GM19035 (cell line): ENCODE measurements at regions not wholly inside any gene's neighbourhood (a gene's known extent, or its start where the extent isn't known, plus 50 kb on each side); places are given as distances from the start of the nearest gene placed in this dataset.

Source experiments
- ATAC-seq: cut with Tn5 transposase; IDR thresholded peaks from one replicate; pipeline ENCODE4 v1.9.1; 2021; ENCODE audit not compliant: unreplicated experiment

DNA sequence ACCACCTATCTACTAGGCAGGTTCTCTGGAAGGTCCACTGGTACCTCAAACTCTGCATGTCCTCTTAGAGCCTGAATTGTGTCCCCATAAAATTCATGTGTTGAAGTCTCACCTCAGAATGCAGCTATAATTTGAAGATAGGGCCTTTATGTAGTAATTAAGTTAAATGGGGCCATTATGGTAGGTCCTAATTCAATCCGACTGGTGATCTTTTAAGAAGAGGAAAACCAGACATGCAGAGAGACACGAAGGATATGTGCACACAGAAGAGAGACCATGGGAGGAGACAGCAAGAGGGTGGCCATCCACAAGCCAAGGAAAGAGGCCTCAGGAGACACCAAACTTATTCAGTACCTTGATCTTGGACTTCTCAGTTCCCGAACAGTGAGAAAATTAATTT lies 345.4 kb downstream of the ENC1 start:
- no peak for ATAC-seq

DNA sequence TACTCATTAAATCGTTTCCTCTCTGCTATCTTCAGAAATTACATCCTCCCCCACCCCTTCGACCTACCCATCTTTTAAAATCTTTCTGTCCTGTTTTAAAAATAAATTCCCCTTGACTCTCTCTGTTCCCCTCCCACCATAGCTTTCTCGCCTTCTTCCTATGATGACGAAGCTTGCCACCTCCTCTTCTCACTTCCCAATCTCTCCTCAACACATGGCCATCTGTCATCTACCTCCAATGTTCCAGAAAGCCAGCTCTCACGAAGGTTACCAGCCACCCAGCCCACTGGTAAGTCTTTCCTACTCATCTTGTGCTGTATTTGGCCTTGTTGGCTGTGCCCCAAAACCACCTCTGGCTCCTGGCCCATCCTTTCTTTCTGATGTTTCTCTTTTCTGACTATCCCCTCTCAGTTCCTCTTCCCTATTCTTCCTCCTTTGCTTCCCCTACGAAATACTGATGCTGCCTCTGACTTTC lies 346.3 kb downstream of the ENC1 start:
- ATAC-seq, result no peak

DNA sequence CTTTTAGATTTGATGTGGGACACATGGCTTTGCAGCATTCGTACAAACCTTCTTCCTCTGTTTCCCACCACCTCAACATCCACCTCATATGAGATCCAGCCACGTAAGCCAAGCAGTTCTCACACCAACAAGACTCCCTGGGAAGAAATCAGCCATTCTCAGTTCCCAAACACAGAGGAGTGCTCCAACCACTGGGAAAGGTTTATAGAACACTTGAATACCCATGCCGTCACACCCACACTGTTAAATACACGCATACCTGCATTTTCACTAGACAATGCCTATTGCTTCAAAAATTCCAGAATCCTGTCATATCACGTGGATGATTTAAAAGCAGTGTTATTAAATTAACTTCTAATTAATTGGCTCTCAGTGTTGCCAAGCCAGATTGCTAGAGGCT lies 347.3 kb downstream of the ENC1 start:
- no peak for ATAC-seq

DNA sequence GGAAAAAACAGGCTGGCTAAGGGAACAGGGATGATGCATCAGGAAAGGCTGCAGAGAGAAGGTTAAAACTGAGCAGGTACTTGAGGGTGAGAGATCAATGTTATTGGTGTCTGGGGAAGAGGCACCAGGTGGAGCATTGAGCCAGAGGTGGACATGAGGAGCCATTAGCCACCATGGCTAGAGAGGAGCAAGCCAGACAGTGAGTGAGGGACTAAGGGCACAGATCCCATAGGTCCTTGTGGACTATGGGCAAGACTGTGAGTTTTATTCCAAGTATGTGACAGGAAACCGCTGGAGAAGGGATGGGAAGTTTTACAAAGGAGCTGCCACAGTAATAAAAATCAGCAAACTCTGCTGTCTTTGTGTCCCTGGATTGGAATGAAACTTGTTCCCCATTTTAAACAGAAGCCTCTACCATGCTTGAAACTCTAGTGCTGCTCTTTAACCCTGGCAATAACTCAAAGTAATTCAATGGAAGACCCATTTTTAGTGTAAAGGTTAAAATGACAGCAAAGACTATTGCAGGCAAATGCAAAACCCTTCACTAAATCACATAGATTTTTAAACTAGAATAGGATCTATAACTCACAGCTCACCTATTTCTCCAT lies 349.8 kb downstream of the ENC1 start:
- ATAC-seq, result no peak

DNA sequence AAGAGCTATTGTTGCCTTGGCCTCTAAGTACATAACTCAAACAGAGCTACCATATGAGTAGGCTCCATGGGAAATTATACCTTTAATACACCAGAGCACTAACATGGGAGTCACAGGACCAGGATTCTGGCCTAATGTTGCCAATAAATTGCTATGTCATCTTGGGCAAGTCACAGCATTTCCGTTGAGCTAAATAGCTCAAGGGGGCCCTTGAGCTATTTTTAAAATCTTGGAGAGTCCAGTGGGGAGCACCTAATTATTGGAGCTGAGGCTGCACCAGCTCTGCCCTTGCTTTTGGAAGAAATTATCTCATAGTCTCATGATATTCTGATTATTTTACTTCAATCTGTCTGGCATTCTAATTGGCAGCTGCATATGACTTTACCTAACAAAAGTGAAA lies 350.8 kb downstream of the ENC1 start:
- no peak for ATAC-seq

DNA sequence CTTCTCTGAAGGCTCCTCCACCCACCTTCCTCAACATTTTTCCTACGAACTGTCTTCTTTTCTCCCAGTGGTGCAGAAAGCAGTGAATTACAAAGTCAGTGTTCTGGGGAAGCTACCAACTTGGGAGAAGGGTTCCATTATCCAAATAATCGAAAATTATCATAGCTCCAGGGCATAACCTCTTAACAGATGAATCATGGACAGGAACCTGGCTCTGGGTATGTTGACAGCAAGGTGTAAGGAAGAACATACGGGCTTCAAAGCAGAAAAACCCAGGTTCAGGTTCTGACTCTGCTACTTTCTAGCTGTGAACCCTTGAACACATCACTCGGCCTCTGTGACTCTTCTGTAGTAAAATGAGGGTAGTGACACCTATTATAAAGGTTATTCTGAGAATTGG lies 351.3 kb downstream of the ENC1 start:
- ATAC-seq, result no peak

DNA sequence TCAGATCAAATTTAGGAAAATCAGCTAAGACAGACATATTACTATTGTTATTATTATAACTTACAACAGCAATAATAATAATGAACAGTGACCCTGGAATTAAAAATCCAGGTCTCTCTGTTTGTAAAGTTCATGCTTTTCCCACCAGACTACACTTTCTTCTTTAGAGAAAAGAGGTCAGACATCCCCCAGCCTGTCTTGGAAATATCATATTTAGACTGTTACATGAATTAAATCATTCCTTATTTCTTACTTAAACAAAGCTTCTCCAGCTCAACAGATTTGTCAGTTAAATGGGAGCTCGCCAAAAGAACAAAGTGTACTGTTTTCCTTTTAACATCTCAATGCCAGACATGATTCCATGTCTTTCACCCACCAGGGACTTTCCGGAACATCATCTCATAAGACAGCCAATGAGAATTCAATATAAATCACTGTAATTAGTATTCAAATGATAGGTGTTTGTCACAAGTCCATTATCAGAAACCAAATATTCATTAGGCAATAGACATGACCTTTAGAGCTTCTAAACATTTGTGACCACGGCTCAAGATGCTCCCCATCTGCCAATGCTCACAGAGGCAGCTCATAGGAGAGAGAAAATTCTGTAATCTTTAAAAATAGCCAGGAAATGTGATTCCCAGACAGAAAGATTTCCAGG lies 351.9 kb downstream of the ENC1 start:
- ATAC-seq, result no peak

DNA sequence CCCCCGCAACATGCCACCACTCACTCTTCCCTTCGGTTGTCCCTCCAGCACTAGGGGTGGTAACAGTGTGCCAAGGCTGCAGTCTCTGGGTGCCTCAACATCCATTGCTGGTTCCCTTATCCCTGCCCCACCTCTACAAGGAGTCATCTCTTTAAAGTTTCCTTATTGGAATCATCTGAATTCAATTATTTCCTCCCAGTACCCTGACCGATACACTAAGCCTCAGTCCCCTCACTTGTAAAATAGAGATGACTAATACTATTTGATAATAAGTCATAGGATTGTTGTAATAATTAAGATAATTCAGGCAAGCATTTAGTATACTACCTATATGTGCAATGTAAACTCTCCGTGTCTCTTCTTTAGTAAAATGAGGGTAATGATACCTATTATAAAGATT lies 352.5 kb downstream of the ENC1 start:
- no peak for ATAC-seq

DNA sequence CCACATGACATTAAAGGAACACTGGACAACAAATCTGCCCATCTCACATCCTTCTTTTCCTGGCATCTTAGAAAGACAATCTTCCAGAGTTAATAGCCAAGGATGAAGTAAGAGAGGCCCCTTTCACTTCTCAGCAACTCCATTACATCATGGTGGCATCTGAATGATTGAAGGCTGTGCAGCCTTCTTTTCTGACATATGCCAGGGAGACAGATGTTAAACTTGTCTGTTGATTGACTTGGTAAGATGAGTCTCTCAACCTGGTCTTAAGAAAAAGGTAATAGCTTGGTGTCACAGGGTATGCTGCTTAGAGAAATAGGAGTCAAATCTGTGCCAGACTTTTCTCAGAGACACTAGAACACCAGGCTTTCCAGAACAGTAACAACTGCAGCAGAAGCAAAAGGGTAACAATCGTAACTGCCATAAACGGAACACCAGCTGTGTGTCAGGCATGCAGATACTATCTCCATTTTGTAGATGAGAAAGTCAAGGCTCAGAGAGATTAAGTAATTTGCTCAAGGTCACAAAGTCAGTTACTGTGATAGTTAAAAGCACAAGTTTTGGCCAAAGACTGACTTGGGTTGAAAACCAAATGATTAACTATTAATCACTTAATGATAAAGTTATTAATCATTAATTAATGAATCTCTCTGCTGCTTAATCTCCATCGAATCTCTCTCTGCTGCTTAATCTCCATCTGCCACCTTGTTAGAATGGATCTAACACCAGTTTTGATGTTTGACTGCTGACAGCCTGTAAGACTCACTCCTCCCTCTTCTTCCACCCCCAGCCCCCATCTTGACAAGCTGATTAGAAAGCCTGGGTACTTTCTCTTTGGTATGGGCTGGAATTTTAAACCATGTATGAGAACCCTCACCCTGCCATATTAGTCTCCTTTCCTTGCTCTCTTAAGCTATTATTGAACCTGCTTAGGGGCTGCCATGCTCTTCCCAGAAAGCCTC lies 353.5 kb downstream of the ENC1 start:
- no peak for ATAC-seq

DNA sequence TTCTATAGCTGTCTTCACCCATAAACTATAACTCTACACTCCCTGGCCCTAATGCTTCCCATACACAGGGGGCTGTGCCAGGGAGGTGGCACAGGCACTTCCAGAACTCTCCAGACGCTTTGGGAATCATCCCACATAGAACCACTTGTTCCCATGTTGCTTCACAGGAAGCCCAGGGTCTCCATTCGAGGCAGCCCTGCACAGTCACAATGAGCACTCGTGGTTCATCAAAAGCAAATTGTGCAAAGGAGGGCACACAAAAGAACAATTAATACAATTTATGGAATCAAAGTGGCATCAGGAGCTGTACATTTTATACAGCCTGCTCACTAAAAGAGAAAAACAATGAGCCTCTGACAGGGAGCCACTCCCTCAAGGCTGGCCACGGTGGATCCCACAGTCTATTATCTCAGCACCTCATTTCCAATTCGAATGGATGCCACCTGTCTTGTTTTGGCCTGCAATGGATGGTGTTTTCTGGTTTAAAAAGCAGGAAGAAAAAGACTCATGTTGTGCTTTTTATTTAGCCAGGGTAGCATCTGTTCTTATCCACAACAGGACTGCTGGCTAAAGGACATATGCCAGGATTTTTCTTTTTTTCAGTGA lies 354.8 kb downstream of the ENC1 start:
- ATAC-seq, result no peak

DNA sequence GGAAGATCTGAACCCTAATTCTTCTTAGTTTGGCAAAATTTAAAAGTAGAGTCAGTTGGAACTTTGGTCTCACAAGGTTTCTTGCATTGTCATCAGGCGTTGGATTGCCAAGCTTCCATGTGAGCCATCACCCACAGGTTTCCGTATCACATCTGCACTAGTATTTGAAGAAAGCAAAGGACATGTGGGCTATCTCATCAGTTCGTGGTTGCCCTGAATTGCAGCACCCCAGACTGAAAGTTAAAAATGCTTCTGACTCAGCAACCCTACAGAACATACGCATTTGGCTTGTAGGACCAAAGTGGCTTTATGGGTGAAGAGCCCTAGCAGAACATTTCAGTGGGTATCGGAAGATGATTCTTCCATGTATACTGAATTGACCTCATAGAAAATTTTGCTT lies 358.0 kb downstream of the ENC1 start:
- ATAC-seq, result no peak

DNA sequence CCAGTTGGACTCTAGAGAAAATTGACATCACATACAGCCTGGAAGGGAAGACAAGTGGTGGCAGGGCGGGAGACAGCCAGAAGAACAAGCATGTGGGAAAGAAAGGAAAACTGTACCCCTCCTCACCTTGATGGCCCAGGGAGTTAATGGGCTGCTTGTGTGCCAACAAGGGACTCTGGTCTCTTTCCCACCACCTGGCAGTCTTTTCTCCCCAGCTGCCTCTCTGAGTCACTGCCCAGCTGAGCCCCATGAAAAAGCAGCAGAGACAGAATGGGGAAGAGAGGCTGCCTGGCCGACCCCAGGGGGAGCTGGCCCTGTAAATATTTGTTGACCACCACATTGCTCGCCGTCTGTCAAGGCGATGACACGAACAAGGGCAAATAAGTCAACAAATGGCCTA lies 359.4 kb downstream of the ENC1 start:
- no peak for ATAC-seq

DNA sequence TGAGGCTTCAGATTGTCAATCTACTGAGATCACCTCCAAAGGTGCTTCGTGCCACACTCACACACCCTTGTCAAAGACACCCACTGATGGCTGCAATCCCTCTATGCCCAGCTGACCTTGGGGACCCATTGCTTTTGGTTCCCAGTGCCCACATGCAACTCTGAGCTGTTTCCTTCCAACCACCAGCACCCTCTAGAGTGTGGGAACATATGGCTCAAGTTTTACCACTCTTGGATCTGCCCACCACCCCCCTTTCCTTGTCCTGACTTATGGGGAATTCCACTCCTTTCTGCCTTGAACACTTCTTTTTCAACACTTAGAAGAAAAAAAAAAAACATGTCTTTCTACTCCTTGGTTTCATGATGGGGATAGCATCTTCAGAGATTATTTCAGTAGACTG lies 360.2 kb downstream of the ENC1 start:
- ATAC-seq, result no peak

DNA sequence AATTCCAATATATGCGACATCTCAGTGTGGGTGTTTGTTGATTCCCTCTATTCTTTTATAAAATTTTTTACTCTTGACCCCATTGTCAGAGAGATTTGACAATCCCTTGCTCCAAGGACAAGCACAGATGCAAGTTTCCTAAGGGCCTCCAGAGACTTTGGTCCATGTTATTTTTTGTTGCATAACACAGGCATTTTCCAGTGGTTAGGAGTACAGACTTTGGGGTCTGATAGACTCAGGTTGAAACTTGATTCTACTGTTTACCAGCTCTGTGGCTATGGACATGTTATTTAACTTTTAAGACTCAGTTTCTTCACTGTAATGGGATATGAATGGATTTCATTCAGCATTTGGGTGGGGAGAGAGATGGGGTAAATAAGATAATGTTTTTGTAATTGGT lies 361.3 kb downstream of the ENC1 start:
- no peak for ATAC-seq

DNA sequence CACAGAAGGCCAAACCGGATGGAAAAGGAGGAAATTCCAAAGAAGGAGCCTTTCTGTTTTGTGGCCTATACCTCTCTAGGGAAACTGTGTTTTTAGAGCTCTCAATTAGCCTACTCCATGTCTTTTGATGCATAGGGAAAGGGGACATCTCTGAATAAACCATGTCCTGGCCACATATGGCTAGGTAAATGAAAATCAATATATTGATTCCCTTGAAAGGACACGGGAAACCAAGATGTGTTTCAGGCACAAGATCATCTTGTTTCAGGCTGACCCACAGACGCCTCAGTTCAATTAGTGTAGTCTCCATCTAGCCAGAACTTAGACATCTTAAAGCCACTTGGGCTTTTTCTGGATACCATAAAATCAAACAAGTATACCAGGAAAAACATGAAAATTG lies 363.1 kb downstream of the ENC1 start:
- no peak for ATAC-seq

DNA sequence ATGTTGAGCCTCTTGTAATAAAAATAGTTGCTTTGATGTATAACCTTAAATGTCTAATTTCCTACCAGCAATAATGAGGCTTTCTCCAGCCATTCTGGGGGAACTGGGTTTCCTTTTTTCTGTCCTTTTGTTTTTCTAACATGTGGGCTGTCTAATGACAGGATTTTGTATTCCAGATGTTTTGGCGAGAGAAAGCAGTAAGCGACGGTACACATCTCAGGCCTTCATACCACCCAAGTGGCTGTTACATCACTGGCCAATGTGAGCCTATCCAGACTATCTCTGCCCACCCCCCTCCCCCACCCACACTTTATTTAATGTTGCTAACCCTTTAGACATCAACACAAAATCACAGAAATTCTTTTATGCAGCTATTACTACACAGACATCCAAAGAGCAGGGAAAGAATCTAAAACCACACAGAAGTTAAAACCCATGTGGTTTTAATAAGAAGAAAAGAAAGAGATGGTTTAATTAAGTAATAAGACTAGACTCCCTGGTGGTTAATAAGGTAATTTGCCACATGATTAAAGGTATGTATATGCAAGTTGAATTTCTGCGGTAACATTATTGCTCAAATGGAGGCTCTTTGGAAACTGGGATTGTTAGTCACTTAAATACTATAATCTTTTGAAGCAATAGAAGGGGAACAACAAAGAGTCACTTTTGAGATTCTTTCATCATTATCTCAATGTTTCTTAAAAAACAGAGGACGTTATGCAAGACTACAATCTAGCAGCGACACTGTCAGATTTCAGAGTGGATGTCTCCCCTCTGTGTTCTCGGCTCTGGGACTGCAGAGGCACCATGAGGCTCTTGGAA lies 365.1 kb downstream of the ENC1 start:
- ATAC-seq, result no peak

DNA sequence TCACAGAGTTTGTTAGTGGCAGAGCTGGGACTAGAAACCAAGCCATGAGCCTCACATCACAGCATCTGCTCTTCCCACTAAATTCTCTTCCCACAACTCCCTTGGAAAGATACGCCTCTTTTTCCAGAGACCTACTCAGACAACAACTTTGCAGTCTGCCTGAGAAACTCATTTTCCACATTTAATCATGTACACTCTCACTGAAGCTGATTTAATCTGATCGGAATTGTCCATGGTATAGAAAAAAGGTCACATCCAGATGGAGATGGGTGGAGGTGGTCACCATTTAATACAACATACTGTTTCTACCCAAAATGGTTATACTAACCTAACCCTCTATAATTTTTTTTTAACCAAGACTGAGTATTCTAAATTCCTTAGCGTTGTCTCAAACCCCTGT lies 366.2 kb downstream of the ENC1 start:
- no peak for ATAC-seq

DNA sequence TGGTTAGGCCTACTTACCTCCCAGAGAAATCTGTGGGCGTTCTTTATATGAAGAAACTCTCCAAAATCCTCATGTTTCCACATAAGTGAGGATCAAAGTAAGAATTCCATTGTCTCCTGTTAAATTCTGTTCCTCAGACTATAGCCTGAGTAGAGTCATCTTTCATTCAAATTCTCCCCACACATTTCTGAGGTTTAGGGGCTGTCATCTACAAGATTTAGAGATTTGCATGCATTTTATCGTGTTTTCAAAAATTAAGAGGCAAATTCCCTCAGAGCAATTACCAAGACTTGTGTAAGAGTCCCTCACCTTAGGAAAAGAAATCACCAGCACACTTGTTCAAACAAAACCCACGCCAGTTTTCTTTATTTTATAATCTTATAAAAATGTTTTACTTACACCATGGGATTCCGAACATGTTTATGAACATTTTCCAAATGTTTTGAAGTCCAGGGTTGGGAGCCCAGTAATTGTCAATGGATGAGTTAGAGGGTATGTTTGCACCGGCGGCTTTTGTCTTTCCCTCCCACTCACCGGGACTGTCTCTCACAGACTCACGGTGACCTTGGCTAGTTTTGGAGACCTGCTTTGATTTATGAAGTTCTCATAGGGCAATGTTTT lies 367.6 kb downstream of the ENC1 start:
- ATAC-seq, result no peak

DNA sequence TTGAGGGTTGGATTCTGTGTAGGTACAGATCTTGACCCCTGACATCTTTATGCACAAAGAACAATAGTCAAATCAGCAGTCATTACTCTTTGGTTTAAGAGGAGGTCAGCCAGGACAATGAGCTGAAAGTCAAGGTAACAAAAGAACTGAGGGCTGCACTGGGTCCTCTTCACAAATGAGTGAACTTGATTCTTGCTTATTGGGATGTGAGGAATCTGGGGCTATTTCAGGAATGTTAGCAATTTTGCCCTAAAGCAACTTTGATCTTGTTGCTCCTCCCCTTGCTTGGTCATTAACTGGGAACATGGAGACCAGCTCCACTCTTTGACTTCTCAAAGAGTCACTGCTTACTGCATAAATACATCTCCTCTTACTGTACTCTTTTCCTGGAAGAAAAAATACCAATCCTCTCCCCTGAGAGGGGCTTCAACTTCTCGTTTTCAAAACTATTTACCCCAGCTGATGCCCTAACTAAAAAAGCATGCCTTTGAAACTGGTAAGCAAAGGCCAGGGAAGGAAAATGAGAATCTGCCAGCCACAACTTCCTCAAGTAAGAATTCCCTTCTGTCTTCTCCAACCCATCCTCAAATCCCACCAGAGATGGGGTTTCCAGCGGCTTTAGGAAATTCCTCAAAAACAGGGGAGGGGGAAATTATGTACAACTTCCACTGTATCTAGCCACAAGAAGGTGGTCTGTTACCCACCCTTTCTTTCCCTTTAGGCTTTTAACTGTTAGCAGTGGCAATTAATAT lies 368.3 kb downstream of the ENC1 start:
- no peak for ATAC-seq

DNA sequence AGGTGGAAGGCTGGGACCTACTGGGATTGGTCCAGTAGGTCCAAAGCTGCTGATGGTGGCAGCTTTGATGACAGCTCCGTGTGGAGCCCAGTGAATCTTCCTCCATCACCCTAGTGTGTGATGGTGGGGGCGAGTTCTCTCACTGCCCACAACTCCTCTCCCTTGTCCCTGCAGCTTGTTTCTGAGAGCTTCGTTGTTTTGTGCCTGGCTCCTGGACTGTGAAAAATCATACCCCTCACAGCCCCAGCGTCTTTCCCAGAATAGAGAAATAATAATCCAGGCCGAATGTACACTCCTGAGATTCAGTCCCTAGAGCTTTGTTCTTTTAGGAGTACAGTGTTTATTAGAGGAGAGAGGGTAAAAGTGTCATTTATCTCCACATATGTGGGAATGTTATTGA lies 372.2 kb downstream of the ENC1 start:
- ATAC-seq, result no peak
